Breast epithelium (tissue), 3 donors: ENCODE measurements at regions not wholly inside any gene's neighbourhood (a gene's known extent, or its start where the extent isn't known, plus 50 kb on each side); places are given as distances from the start of the nearest gene placed in this dataset.

Experiments used
- CTCF ChIP-seq, 3 donors: fragments of 450-650 bp; IDR thresholded peaks; one replicate each; pipeline ENCODE4 v1.5.1; 2016 to 2017; ENCODE audit warnings: antibody characterized with exemption in 3 of 3, mild to moderate bottlenecking in 3 of 3, moderate library complexity in 3 of 3
- POLR2A ChIP-seq: fragments of 450-650 bp; IDR thresholded peaks from one replicate; pipeline ENCODE4 v1.6.1; 2016; ENCODE audit warnings: antibody characterized with exemption, mild to moderate bottlenecking, moderate library complexity

DNA sequence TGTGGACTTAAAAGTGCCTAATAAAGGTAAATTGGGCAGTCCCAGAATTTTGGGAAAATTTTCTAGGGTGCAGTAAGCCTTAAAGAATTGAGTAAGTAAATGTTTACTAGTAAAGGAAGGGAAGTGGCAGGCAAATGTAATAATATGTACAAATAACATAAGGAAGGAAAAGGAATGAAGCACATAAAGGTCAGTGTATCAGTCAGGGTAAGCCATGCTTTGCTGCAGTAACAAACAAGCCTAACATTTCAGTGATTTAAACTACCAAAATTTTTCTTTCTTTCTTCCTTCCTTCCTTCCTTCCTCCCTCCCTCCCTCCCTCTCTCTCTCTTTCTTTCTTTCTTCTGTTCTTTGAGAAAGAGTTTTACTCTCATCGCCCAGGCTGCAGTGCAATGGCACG lies 117.5 kb downstream of the HAO1 start:
- TF ChIP-seq CTCF (IDR thresholded peaks at IDR 0.05) = no peak
- no peak for TF ChIP-seq POLR2A
